ENCODE measurements at regions not wholly inside any gene's neighbourhood (a gene's known extent, or its start where the extent isn't known, plus 50 kb on each side); places are given as distances from the start of the nearest gene placed in this dataset.

- no peaks in the 10 kb centered on the region for H3K4me1 ChIP-seq (ENCODE audit: insufficient read depth, low read length, poor library complexity, severe bottlenecking)
- H3K9me3 ChIP-seq (ENCODE audit: insufficient read depth, low read depth, low read length), result no peaks in the 10 kb centered on the region
- no peaks in the 10 kb centered on the region for H3K36me3 ChIP-seq (ENCODE audit: insufficient read depth, low read length)
- H3K9ac ChIP-seq (ENCODE audit: low read depth, low read length, poor library complexity, severe bottlenecking), result no peak overlapping the region
- no peak overlapping the region for H3K4me3 ChIP-seq (ENCODE audit: low read length, poor library complexity, severe bottlenecking)
- no peaks in the 10 kb centered on the region for H3F3A ChIP-seq (ENCODE audit: low read depth)
- H3K4me2 ChIP-seq (ENCODE audit: low read depth, low read length, poor library complexity, severe bottlenecking), result no peak overlapping the region
- no peaks in the 10 kb centered on the region for H4K20me1 ChIP-seq (ENCODE audit: insufficient read depth, low read length, poor library complexity, severe bottlenecking)
- TF ChIP-seq EZH2phosphoT487 (IDR thresholded peaks at IDR 0.05; ENCODE audit: borderline replicate concordance) (no peak), CTCF (conservative IDR thresholded peaks at IDR 0.05; ENCODE audit: low read length) (no peak)
- H2AFZ ChIP-seq (ENCODE audit: low read length), result no peak overlapping the region
- no peaks in the 10 kb centered on the region for H3K9me2 ChIP-seq (replicated peaks; ENCODE audit: low read depth, low read length)
- no peaks in the 10 kb centered on the region for H3K79me2 ChIP-seq (ENCODE audit: insufficient read depth, low read length)
- H3K27me3 ChIP-seq (ENCODE audit: insufficient read depth, low read length, poor library complexity, severe bottlenecking), result no peaks in the 10 kb centered on the region
Measured at GRCh38 chr9:115423646-115424045, 305.7 kb upstream of the TNC start.

- TF ChIP-seq CTCF (conservative IDR thresholded peaks at IDR 0.05; ENCODE audit: low read length) (no peak), EZH2phosphoT487 (IDR thresholded peaks at IDR 0.05; ENCODE audit: borderline replicate concordance) (no peak)
- Histone ChIP-seq H3K9me2 (replicated peaks; ENCODE audit: low read depth, low read length) (no peaks in the 10 kb centered on the region), H3K9ac (ENCODE audit: low read depth, low read length, poor library complexity, severe bottlenecking) (no peak overlapping the region), H3K36me3 (ENCODE audit: insufficient read depth, low read length) (no peaks in the 10 kb centered on the region), H3K79me2 (ENCODE audit: insufficient read depth, low read length) (no peaks in the 10 kb centered on the region), H2AFZ (ENCODE audit: low read length) (no peak overlapping the region), H3F3A (ENCODE audit: low read depth) (no peaks in the 10 kb centered on the region), H3K9me3 (ENCODE audit: insufficient read depth, low read depth, low read length) (no peaks in the 10 kb centered on the region), H3K4me1 (ENCODE audit: insufficient read depth, low read length, poor library complexity, severe bottlenecking) (no peaks in the 10 kb centered on the region), H4K20me1 (ENCODE audit: insufficient read depth, low read length, poor library complexity, severe bottlenecking) (no peaks in the 10 kb centered on the region), H3K27me3 (ENCODE audit: insufficient read depth, low read length, poor library complexity, severe bottlenecking) (no peaks in the 10 kb centered on the region), H3K4me2 (ENCODE audit: low read depth, low read length, poor library complexity, severe bottlenecking) (no peak overlapping the region), H3K4me3 (ENCODE audit: low read length, poor library complexity, severe bottlenecking) (no peak overlapping the region)
Measured at GRCh38 chr9:115425601-115426000, 307.6 kb upstream of the TNC start.

GRCh38 chr9:115437418-115437817 lies 319.5 kb upstream of the TNC start:
- H2AFZ ChIP-seq (ENCODE audit: low read length), result no peak overlapping the region
- TF ChIP-seq CTCF (conservative IDR thresholded peaks at IDR 0.05; ENCODE audit: low read length) (no peak), EZH2phosphoT487 (IDR thresholded peaks at IDR 0.05; ENCODE audit: borderline replicate concordance) (no peak)
- no peak overlapping the region for H3K4me3 ChIP-seq (ENCODE audit: low read length, poor library complexity, severe bottlenecking)

More at GRCh38 chr9:115437418-115437817, 319.5 kb upstream of the TNC start:
- Histone ChIP-seq H4K20me1 (ENCODE audit: insufficient read depth, low read length, poor library complexity, severe bottlenecking) (no peaks in the 10 kb centered on the region), H3K9me2 (replicated peaks; ENCODE audit: low read depth, low read length) (no peaks in the 10 kb centered on the region), H3K4me1 (ENCODE audit: insufficient read depth, low read length, poor library complexity, severe bottlenecking) (no peaks in the 10 kb centered on the region), H3K36me3 (ENCODE audit: insufficient read depth, low read length) (no peaks in the 10 kb centered on the region), H3K79me2 (ENCODE audit: insufficient read depth, low read length) (no peaks in the 10 kb centered on the region), H3F3A (ENCODE audit: low read depth) (no peaks in the 10 kb centered on the region), H3K4me2 (ENCODE audit: low read depth, low read length, poor library complexity, severe bottlenecking) (no peak overlapping the region), H3K9me3 (ENCODE audit: insufficient read depth, low read depth, low read length) (no peaks in the 10 kb centered on the region), H3K9ac (ENCODE audit: low read depth, low read length, poor library complexity, severe bottlenecking) (no peak overlapping the region), H3K27me3 (ENCODE audit: insufficient read depth, low read length, poor library complexity, severe bottlenecking) (no peaks in the 10 kb centered on the region)

Data from Loucy (cell line).